Epithelial cell of esophagus (primary cell): ENCODE measurements at regions not wholly inside any gene's neighbourhood (a gene's known extent, or its start where the extent isn't known, plus 50 kb on each side); places are given as distances from the start of the nearest gene placed in this dataset.

Experiments used
- DNase-seq: peaks from one replicate; pipeline ENCODE4 v3.0.0; 2010; ENCODE audit warnings: low read depth
- H3K4me3 ChIP-seq: 2 replicates; pipeline ENCODE4 v1.5.1; 2011; ENCODE audit warnings: mild to moderate bottlenecking, low read length, control low read depth
- TF ChIP-seq, protein P1 (sequence below): IDR thresholded peaks from 2 replicates; pipeline ENCODE4 v1.5.1; 2011; ENCODE audit warnings: low read depth, mild to moderate bottlenecking, low read length, control low read depth, inconsistent platforms; ENCODE audit not compliant: insufficient read depth; ENCODE audit errors: missing control alignments

DNA sequence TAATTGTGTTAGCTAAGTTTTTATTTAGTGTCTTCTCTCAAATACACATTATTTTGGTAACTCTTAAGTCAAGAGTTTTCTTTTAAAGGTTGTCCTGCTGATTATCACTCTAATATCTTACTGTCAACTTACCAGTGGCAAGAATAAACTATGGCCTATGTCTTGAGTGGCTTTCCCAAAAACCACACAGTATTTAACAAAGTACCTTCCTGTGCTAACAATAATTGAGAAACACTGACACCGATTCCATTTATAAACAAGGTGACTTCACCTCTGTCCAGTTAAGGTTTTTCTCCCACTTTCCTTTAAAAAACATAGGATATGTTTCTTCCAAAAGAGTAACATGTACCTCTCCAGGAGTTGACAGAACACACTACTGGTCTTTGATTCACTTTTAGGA lies 234.3 kb upstream of the CD96 start:
- TF ChIP-seq, protein P1, sequence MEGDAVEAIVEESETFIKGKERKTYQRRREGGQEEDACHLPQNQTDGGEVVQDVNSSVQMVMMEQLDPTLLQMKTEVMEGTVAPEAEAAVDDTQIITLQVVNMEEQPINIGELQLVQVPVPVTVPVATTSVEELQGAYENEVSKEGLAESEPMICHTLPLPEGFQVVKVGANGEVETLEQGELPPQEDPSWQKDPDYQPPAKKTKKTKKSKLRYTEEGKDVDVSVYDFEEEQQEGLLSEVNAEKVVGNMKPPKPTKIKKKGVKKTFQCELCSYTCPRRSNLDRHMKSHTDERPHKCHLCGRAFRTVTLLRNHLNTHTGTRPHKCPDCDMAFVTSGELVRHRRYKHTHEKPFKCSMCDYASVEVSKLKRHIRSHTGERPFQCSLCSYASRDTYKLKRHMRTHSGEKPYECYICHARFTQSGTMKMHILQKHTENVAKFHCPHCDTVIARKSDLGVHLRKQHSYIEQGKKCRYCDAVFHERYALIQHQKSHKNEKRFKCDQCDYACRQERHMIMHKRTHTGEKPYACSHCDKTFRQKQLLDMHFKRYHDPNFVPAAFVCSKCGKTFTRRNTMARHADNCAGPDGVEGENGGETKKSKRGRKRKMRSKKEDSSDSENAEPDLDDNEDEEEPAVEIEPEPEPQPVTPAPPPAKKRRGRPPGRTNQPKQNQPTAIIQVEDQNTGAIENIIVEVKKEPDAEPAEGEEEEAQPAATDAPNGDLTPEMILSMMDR, result no peak
- no peak overlapping the region for H3K4me3 ChIP-seq
- DNase-seq, result no peak

DNA sequence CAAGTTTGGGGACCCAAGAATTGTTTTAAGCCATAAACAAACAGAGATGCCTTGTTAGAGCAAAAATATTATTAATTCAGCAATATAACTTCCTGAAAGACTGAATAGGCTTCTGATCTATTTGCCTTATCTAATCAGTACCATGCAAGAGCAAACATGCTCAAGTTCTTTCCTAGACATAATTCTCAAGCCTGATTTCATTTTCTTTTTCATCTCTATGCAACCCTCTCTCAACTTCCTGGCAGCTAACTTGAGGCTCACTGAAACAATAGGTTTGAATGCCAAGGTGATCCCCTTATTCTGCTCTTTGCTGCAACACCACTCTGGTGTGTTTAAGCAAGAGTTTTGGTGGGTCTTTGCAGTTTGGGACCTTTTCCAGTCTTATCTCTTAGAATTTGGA lies 230.9 kb upstream of the CD96 start:
- H3K4me3 ChIP-seq, result no peak overlapping the region
- DNase-seq, result no peak
- TF ChIP-seq, protein P1, result no peak

DNA sequence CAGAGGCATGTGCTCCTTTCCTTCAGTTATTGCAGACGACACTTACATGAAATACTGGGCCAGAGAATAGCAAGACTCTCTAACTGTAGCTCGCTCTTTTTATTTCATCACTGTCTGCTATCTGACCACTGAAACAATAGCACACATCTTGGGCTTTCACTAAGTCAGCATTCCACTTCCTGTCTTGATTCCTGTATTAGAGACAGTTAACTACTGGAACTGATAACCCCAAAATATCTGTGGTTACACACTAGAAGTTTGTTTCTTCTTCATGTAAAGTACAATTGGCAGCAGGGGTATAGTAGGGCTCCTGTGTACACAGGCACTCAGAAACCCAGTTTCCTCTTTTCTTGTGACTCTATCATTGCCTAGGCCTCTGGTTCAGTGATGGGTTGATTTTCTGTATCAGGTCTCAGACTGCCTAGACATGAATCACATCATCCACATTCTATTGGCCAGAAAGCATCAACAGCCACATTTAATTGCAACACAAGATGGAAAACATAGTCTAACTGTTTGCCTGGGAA lies 230.2 kb upstream of the CD96 start:
- TF ChIP-seq, protein P1, result no peak
- DNase-seq, result no peak
- H3K4me3 ChIP-seq, result no peak overlapping the region

DNA sequence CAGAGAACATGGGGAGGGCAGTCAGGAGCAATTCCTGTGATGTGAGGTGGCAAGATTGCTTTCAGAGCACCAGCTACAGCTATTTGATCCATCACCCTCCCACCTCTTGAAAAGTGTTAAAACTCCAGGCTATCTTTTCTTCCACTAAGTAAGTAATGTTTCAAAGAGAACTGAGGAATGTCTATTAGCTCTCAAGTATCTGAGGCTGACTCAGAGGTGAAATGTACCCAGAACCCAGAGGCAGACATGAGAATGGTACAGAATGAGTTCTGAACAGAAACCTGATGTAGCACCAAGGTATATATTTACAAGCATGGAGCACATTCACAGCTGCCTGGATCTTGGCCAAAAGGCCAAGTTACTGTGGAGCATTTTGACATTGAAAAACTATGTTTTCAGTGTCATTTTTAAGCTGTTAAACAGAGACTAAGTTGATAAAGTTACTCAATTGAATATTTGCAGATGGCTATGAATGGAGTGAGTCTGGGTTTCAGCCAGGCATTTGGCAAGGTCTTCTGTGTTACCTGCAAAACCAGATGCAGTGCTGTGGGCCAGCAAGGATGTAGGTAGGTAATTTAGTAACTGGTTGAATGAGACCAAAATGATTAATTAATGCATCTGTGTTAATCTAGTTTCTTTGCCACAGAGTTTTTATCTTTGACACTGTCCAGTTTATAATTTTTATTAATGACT lies 227.7 kb upstream of the CD96 start:
- no peak overlapping the region for H3K4me3 ChIP-seq
- DNase-seq, result peak; percentile 23
- TF ChIP-seq, protein P1, result no peak

DNA sequence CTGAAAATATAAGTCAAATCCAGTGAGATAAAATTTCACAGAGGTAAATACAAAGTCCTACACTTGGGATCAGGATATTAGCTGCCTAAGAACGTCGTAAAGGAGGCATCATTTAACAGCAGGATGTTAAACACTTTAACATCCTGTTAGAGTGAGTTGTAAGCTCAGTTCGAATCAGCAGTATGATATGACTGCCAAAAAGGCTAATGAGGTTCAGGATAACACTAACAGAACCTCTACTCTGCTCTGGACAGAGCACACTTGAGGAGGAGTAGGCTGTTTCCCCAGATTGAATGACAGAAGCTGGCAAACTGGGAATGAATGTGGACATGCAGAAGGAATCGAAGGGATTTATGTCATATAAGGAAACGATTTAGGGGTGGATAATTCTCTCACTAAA lies 227.1 kb upstream of the CD96 start:
- H3K4me3 ChIP-seq, result no peak overlapping the region
- TF ChIP-seq, protein P1, result no peak
- DNase-seq, result no peak

DNA sequence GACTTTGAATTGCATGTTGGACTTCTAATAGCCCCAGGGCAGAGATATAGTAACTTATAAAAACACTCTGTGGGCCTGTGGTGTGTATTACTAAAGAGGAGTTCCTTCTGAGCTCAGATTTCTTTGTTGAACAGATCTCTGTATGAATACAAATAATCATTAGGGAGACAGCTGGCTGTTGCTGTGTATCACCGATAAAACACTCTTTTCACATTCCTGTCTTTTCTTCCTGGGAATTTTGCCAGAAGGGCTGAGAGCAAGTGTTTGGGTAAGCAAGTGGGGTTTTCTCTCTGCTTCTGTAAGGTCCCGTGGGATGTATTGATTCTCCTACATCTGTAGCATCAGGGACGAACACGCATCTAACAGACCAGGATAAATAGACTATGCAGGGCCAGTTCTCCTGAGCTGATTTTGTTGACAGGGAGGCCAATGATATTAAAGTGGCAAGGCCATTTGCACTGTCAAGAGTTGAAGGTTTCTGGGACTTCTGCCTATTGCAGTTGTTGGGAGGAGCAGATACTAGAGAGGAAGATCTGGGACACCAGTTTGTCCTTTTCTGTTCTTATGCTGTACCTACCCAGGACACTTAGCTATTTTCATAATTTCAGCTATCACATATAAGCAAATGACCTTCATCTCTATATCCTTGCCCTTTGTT lies 225.9 kb upstream of the CD96 start:
- peak; percentile 39 for DNase-seq
- TF ChIP-seq, protein P1, result no peak
- H3K4me3 ChIP-seq, result no peak overlapping the region

DNA sequence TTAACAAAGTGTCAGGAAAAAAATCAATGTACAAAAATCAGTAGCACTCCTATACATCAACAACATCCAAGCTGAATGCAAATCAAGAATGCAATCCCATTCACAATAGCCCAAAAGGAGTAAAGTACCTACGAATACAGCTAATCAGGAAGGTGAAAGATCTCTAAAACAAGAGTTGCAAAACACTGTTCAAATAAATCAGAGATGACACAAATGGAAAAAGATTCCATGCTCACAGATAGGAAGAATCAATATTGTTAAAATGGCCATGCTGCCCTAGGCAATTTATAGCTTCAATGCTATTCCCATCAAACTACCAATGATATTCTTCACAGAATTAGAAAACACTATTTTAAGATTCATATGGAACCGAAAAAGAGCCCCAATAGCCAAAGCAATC lies 223.7 kb upstream of the CD96 start:
- TF ChIP-seq, protein P1, result no peak
- H3K4me3 ChIP-seq, result no peak overlapping the region
- DNase-seq, result no peak
